ENCODE measurements at regions not wholly inside any gene's neighbourhood (a gene's known extent, or its start where the extent isn't known, plus 50 kb on each side); places are given as distances from the start of the nearest gene placed in this dataset.

DNA sequence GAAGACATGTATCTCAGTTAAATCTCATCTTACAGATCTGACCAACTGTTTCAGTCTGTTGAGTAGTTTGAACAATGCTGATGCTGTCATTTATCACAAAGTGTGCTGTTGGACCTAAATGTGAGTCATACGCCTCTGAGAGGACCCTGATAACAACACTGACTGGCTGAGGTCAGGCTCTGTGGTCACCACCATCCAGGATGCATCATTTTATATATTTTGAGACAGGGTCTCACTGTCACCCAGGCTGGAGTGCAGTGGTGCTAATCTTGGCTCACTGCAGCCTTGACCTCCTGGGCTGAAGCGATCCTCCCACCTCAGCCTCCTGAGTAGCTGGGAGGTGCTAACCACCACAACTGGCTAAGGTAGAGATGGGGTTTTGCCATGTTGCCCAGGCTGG is 181.0 kb upstream of the RGS6 start:
- Histone ChIP-seq H3K4me3 (no peak overlapping the region), H3K27ac (no peak overlapping the region), H3K27me3 (no peaks in the 10 kb centered on the region), H3K9me3 (peaks cover 0 to 9% of the 10 kb centered on the region in 2 donors), H3K4me1 (peaks cover 0 to 10% (median 6%) of the 10 kb centered on the region in 4 donors), H3K36me3 (no peaks in the 10 kb centered on the region)
- TF ChIP-seq POLR2AphosphoS5 (IDR thresholded peaks at IDR 0.05) (no peak), EP300 (IDR thresholded peaks at IDR 0.05; ENCODE audit: low read depth) (no peak), POLR2A (IDR thresholded peaks at IDR 0.05) (no peak)
- TF ChIP-seq, protein P1, sequence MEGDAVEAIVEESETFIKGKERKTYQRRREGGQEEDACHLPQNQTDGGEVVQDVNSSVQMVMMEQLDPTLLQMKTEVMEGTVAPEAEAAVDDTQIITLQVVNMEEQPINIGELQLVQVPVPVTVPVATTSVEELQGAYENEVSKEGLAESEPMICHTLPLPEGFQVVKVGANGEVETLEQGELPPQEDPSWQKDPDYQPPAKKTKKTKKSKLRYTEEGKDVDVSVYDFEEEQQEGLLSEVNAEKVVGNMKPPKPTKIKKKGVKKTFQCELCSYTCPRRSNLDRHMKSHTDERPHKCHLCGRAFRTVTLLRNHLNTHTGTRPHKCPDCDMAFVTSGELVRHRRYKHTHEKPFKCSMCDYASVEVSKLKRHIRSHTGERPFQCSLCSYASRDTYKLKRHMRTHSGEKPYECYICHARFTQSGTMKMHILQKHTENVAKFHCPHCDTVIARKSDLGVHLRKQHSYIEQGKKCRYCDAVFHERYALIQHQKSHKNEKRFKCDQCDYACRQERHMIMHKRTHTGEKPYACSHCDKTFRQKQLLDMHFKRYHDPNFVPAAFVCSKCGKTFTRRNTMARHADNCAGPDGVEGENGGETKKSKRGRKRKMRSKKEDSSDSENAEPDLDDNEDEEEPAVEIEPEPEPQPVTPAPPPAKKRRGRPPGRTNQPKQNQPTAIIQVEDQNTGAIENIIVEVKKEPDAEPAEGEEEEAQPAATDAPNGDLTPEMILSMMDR (IDR thresholded peaks at IDR 0.05), result no peak
- intact Hi-C loops (cut with DNase I; ENCODE audit: low total_unique reads), result loop anchor here (5.0 kb wide), 1 partner anchor 614 kb away; no protein-coding TSS in a partner anchor
- in situ Hi-C loops (cut with MboI; ENCODE audit: low pct_ligation_motif_present in 1 of 4, low pct_unique_long_range_greater_than_20kb in 1 of 4, low sequenced_read_pairs in 3 of 4), result loop anchor here in 3 of 4 donors (5.0 to 25.0 kb wide), 3 partner anchors 614 to 616 kb away; no protein-coding TSS in a partner anchor
- no peak for DNase-seq
- WGBS, 2 donors (ENCODE audit: low coverage in 1 of 2), result 87% methylated on average over 2 of the region's 2 CpGs; no CpG with 5 or more reads in 1 of the 2 donors

DNA sequence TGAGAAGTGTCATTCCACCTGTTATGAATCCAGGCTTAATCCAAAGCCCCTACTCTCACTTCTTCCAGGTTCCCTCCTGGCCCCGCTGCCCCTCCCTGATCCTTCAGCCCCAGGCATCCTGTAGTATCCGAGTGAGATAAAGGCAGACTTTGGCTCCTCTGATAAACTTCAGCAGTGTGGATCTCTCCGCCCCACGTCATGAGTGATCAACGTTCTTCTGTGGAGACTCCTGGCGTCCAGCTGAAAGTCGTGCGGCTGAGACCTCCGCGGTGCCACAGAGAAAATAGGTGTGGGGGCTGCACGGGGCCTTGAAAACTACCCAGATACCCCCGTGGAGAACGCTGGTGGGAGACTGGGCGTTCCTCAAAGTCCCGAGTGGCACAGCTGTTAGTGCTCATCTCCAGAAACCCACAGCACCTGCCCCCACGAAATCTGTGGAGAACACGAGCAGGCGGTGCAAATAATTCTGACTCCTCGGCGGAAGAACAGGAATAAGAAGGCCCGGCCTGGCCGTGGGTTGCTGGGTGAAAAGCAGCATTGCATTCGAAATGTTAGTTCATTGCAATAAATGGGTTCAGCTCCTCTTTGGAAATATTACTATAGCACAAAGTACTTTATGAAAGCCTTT is 180.0 kb upstream of the RGS6 start:
- H3K27me3 ChIP-seq, result no peaks in the 10 kb centered on the region
- 93% methylated on average over 7 to 23 of the region's 23 CpGs for WGBS, 2 donors (ENCODE audit: low coverage in 1 of 2)
- H3K36me3 ChIP-seq, result no peaks in the 10 kb centered on the region
- in situ Hi-C loops (cut with MboI; ENCODE audit: low pct_ligation_motif_present in 1 of 4, low pct_unique_long_range_greater_than_20kb in 1 of 4, low sequenced_read_pairs in 3 of 4), result loop anchor here in 3 of 4 donors (5.0 to 25.0 kb wide), 3 partner anchors 615 to 617 kb away; no protein-coding TSS in a partner anchor
- TF ChIP-seq, protein P1 (IDR thresholded peaks at IDR 0.05), result no peak
- no peak for TF ChIP-seq POLR2A (IDR thresholded peaks at IDR 0.05)
- no peak for TF ChIP-seq POLR2AphosphoS5 (IDR thresholded peaks at IDR 0.05)
- TF ChIP-seq EP300 (IDR thresholded peaks at IDR 0.05; ENCODE audit: low read depth), result no peak
- intact Hi-C loops (cut with DNase I; ENCODE audit: low total_unique reads), result loop anchor here (5.0 kb wide), 1 partner anchor 615 kb away; no protein-coding TSS in a partner anchor
- H3K4me3 ChIP-seq, result no peak overlapping the region
- H3K9me3 ChIP-seq, result peaks cover 0 to 9% of the 10 kb centered on the region in 2 donors
- DNase-seq, result no peak
- no peak overlapping the region for H3K27ac ChIP-seq
- peaks cover 0 to 10% (median 6%) of the 10 kb centered on the region in 4 donors for H3K4me1 ChIP-seq

DNA sequence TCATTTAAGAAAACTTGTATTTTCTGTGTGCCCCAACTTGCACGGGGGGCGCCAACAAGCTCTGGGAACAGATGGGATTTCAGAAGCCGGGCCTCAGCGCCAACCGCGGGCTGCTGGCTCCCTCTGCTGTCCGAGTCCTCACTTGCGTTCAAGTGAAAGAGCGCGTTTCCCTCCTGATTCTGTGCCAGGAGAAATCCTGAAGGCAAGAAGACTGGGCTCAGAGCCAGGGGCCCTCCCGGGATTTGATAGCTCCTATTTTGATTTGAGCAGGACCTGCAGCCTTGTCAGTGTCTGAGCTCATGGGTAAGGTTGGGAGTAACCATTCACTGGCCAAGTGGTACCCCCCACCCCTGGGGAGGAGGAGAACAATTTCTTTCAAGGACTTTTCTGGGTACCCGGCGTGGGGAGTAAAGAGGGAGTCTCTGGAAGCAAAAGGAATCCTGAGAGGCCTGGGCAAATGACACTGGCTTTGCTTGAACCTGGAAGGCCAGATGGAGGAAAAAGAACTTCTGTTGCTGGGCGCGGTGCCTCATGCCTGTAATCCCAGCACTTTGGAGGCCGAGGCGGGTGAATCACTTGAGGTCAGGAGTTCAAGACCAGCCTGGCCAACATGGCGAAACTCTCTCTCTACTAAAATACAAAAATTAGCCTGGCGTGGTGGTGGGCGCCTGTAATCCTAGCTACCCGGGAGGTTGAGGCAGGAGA is 179.0 kb upstream of the RGS6 start:
- Histone ChIP-seq H3K27me3 (no peaks in the 10 kb centered on the region), H3K27ac (no peak overlapping the region), H3K4me3 (peak overlapping the region in 1 of 4 donors; percentile 9), H3K36me3 (no peaks in the 10 kb centered on the region), H3K9me3 (peaks cover 0 to 3% of the 10 kb centered on the region in 2 donors), H3K4me1 (peaks cover 0 to 10% (median 6%) of the 10 kb centered on the region in 4 donors)
- in situ Hi-C loops (cut with MboI; ENCODE audit: low pct_ligation_motif_present in 1 of 4, low pct_unique_long_range_greater_than_20kb in 1 of 4, low sequenced_read_pairs in 3 of 4), result loop anchor here in 3 of 4 donors (5.0 to 25.0 kb wide), 3 partner anchors 616 to 618 kb away; no protein-coding TSS in a partner anchor
- peak; percentile 88 for DNase-seq
- 27% methylated on average over 21 of the region's 21 CpGs; no CpG with 5 or more reads in 1 of the 2 donors for WGBS, 2 donors (ENCODE audit: low coverage in 1 of 2)
- intact Hi-C loops (cut with DNase I; ENCODE audit: low total_unique reads), result loop anchor here (5.0 kb wide), 1 partner anchor 616 kb away; no protein-coding TSS in a partner anchor
- no peak for TF ChIP-seq EP300 (IDR thresholded peaks at IDR 0.05; ENCODE audit: low read depth)
- TF ChIP-seq POLR2A (IDR thresholded peaks at IDR 0.05), result no peak
- peak in 1 of 3 donors; percentile 15 for TF ChIP-seq POLR2AphosphoS5 (IDR thresholded peaks at IDR 0.05)
- TF ChIP-seq, protein P1 (IDR thresholded peaks at IDR 0.05), result peak; percentile 78 to 90 (median 86)

DNA sequence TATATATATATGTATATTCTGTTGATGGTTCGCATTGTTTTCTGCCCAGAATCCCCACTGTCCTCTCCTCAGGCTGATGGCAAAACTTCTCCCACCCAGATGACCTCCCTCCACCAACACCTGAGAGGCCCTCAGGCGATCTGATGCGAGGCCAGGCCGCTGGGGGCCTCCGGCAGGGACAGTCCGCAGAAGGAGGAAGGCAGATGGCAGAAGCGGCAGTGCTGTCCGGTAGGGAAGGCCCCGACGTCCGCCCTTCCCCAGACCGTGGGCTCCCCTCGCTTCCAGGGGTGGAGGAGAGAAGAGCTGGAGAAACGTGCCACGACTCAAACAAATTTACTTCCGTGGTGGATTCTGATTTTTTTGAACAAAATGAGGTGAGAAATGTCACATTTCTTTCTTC is 178.3 kb upstream of the RGS6 start:
- Histone ChIP-seq H3K27me3 (no peaks in the 10 kb centered on the region), H3K36me3 (no peaks in the 10 kb centered on the region), H3K4me3 (no peak overlapping the region), H3K4me1 (peaks cover 0 to 10% (median 6%) of the 10 kb centered on the region in 4 donors), H3K27ac (no peak overlapping the region), H3K9me3 (no peaks in the 10 kb centered on the region)
- TF ChIP-seq EP300 (IDR thresholded peaks at IDR 0.05; ENCODE audit: low read depth), result no peak
- TF ChIP-seq, protein P1 (IDR thresholded peaks at IDR 0.05), result no peak
- TF ChIP-seq POLR2AphosphoS5 (IDR thresholded peaks at IDR 0.05), result no peak
- TF ChIP-seq POLR2A (IDR thresholded peaks at IDR 0.05), result no peak
- no peak for DNase-seq
- 84 to 89% methylated on average over 8 to 16 of the region's 16 CpGs for WGBS, 2 donors (ENCODE audit: low coverage in 1 of 2)
- intact Hi-C loops (cut with DNase I; ENCODE audit: low total_unique reads) (loop anchor here (5.0 kb wide), 1 partner anchor 617 kb away; no protein-coding TSS in a partner anchor), in situ Hi-C loops (cut with MboI; ENCODE audit: low pct_ligation_motif_present in 1 of 4, low pct_unique_long_range_greater_than_20kb in 1 of 4, low sequenced_read_pairs in 3 of 4) (loop anchor here in 3 of 4 donors (5.0 to 25.0 kb wide), 3 partner anchors 617 to 619 kb away; no protein-coding TSS in a partner anchor)

All from transverse colon (tissue), 4 donors.